Right ventricle myocardium inferior (tissue), 1 donor: ENCODE measurements at regions not wholly inside any gene's neighbourhood (a gene's known extent, or its start where the extent isn't known, plus 50 kb on each side); places are given as distances from the start of the nearest gene placed in this dataset.
"Not testable (repeated sequence)": the region's sequence is repeated elsewhere in the genome, so short reads cannot be mapped to it uniquely, and the experiment has no call there.

Experiments used
- ATAC-seq: fragments of 200-7000 bp; cut with Tn5 transposase; one replicate; pipeline ENCODE4 v1.9.1; 2020; ENCODE audit warnings: mild to moderate bottlenecking, moderate library complexity
- DNase-seq: peaks from one replicate; pipeline ENCODE4 v3.0.0; 2021; ENCODE audit errors: missing footprints
- intact Hi-C: fragments of 100-400 bp; cut with DNase I; formaldehyde crosslinking; loops from one replicate; pipeline ENCODE4 v1.11.0; 2022
- donor health status: DM: no; HTN: yes; CAD: no; lungs with severe emphysema.

GRCh38 chr7:98762620-98763019, 107.2 kb downstream of the TMEM130 start:
- DNase-seq (no peak), ATAC-seq (no peak)
- intact Hi-C loops: no loop called here

GRCh38 chr7:98763441-98763840, 106.4 kb downstream of the TMEM130 start:
- intact Hi-C loops: no loop called here
- no peak for ATAC-seq
- no peak for DNase-seq

GRCh38 chr7:98764946-98765345, 104.9 kb downstream of the TMEM130 start:
- intact Hi-C loops: no loop called here
- ATAC-seq (no peak), DNase-seq (no peak)

- ATAC-seq, intact Hi-C loops, DNase-seq: not testable (repeated sequence)
Observed at GRCh38 chr7:98770085-98770484, 99.7 kb downstream of the TMEM130 start.

- intact Hi-C loops: no loop called here
- ATAC-seq (peak; percentile 47), DNase-seq (no peak)
Observed at GRCh38 chr7:98771519-98771918, 98.3 kb downstream of the TMEM130 start.

GRCh38 chr7:98771941-98772603, 97.7 kb downstream of the TMEM130 start:
- DNase-seq (no peak), ATAC-seq (no peak)
- intact Hi-C loops: no loop called here

GRCh38 chr7:98774884-98775283, 94.9 kb downstream of the TMEM130 start:
- DNase-seq: no peak
- intact Hi-C loops: no loop called here
- ATAC-seq: no peak

- intact Hi-C loops: loop anchor here (2.0 kb wide), 1 partner anchor 50 kb away; no protein-coding TSS in a partner anchor
- DNase-seq: no peak
- peak; percentile 61 for ATAC-seq
Observed at GRCh38 chr7:98777051-98777450, 92.8 kb downstream of the TMEM130 start.

- ATAC-seq (no peak), DNase-seq (no peak)
- intact Hi-C loops: no loop called here
Observed at GRCh38 chr7:98778421-98778820, 91.4 kb downstream of the TMEM130 start.

GRCh38 chr7:98779800-98780587, 89.8 kb downstream of the TMEM130 start:
- ATAC-seq: no peak
- no peak for DNase-seq
- intact Hi-C loops: no loop called here

GRCh38 chr7:98784216-98784785, 85.5 kb downstream of the TMEM130 start:
- DNase-seq: no peak
- intact Hi-C loops: no loop called here
- no peak for ATAC-seq

- intact Hi-C loops: no loop called here
- DNase-seq (no peak), ATAC-seq (no peak)
Observed at GRCh38 chr7:98785929-98786571, 83.8 kb downstream of the TMEM130 start.

- ATAC-seq: no peak
- DNase-seq: peak; percentile 75
- intact Hi-C loops: no loop called here
Observed at GRCh38 chr7:98788966-98789365, 80.8 kb downstream of the TMEM130 start.

- ATAC-seq, intact Hi-C loops: not testable (repeated sequence)
Observed at GRCh38 chr7:98794453-98794852, 75.4 kb downstream of the TMEM130 start.

GRCh38 chr7:98795741-98796493, 73.9 kb downstream of the TMEM130 start:
- no peak for ATAC-seq
- intact Hi-C loops: no loop called here
- no peak for DNase-seq

More at GRCh38 chr7:98794453-98794852, 75.4 kb downstream of the TMEM130 start:
- DNase-seq: not testable (repeated sequence)
